Neuronal stem cell (in vitro differentiated cells): ENCODE measurements at regions not wholly inside any gene's neighbourhood (a gene's known extent, or its start where the extent isn't known, plus 50 kb on each side); places are given as distances from the start of the nearest gene placed in this dataset.

Source experiments
- DNase-seq: peaks from one replicate; pipeline ENCODE4 v3.0.0-alpha.2; 2013; ENCODE audit warnings: low spot score
- H2AFZ ChIP-seq: one replicate; pipeline ENCODE4 v1.6.1; 2013; ENCODE audit warnings: mild to moderate bottlenecking, low read length, inconsistent platforms
- H2AK5ac ChIP-seq: 2 replicates; pipeline ENCODE4 v1.6.1; 2013; ENCODE audit warnings: low read depth, mild to moderate bottlenecking, inconsistent platforms, low read length, moderate library complexity, mixed read lengths
- H2BK120ac ChIP-seq: 2 replicates; pipeline ENCODE4 v1.6.1; 2013; ENCODE audit warnings: low read depth, mild to moderate bottlenecking, inconsistent platforms, low read length, moderate library complexity, mixed read lengths
- H2BK12ac ChIP-seq: one replicate; pipeline ENCODE4 v1.6.1; 2013; ENCODE audit warnings: low read length, inconsistent platforms
- H2BK15ac ChIP-seq: 2 replicates; pipeline ENCODE4 v1.6.1; 2013; ENCODE audit warnings: mild to moderate bottlenecking, low read length, inconsistent platforms, mixed read lengths
- H2BK5ac ChIP-seq: one replicate; pipeline ENCODE4 v1.6.1; 2013; ENCODE audit warnings: inconsistent platforms, mild to moderate bottlenecking, low read length, moderate library complexity
- H3K14ac ChIP-seq: one replicate; pipeline ENCODE4 v1.6.1; 2013; ENCODE audit warnings: low read length, inconsistent platforms
- H3K18ac ChIP-seq: 2 replicates; pipeline ENCODE4 v1.6.1; 2013; ENCODE audit warnings: low read length, inconsistent platforms
- H3K23ac ChIP-seq: 2 replicates; pipeline ENCODE4 v1.6.1; 2013; ENCODE audit warnings: low read depth, mild to moderate bottlenecking, mixed read lengths, low read length, inconsistent platforms; ENCODE audit not compliant: poor library complexity
- H3K27ac ChIP-seq: replicated peaks from 3 replicates; pipeline ENCODE4 v1.5.1; 2013; ENCODE audit warnings: low read length, inconsistent platforms
- H3K27me3 ChIP-seq, 3 experiments: 2 replicates each; pipeline ENCODE4 v1.6.1; 2013; ENCODE audit warnings: low read length in 3 of 3, mild to moderate bottlenecking in 2 of 3, inconsistent platforms in 1 of 3, low read depth in 1 of 3, mixed read lengths in 1 of 3, moderate library complexity in 1 of 3; ENCODE audit not compliant: control insufficient read depth in 3 of 3, insufficient read depth in 3 of 3
- H3K36me3 ChIP-seq, 2 donors: replicated peaks in 1 of 2; 2 replicates each; pipeline ENCODE4 v1.6.1; 2013; ENCODE audit warnings: low read length in 2 of 2; ENCODE audit not compliant: control insufficient read depth in 2 of 2, insufficient read depth in 2 of 2
- H3K4ac ChIP-seq: 2 replicates; pipeline ENCODE4 v1.6.1; 2013; ENCODE audit warnings: inconsistent platforms, mild to moderate bottlenecking, low read length, moderate library complexity
- H3K4me1 ChIP-seq, 2 donors: 1 replicate in 1 of 2; 2 replicates in 1 of 2; pipeline ENCODE4 v1.6.1; 2013; ENCODE audit warnings: low read length in 2 of 2, low read depth in 1 of 2; ENCODE audit not compliant: control insufficient read depth in 2 of 2, insufficient read depth in 1 of 2
- H3K4me2 ChIP-seq: one replicate; pipeline ENCODE4 v1.6.1; 2013; ENCODE audit warnings: mild to moderate bottlenecking, low read length, inconsistent platforms; ENCODE audit not compliant: insufficient read depth, poor library complexity, severe bottlenecking
- H3K4me3 ChIP-seq, 2 donors: 2 replicates each; pipeline ENCODE4 v1.5.1; 2013; ENCODE audit warnings: low read length in 2 of 2, mild to moderate bottlenecking in 2 of 2, inconsistent platforms in 1 of 2, moderate library complexity in 1 of 2
- H3K79me1 ChIP-seq: one replicate; pipeline ENCODE4 v1.6.1; 2013; ENCODE audit warnings: low read depth, mild to moderate bottlenecking, inconsistent platforms, low read length, moderate library complexity
- H3K9ac ChIP-seq: one replicate; pipeline ENCODE4 v1.6.1; 2013; ENCODE audit warnings: mild to moderate bottlenecking, low read depth, low read length, inconsistent platforms; ENCODE audit not compliant: poor library complexity
- H3K9me3 ChIP-seq, 2 donors: replicated peaks in 1 of 2; 2 replicates each; pipeline versions ENCODE3 to v1.6.1; 2013; ENCODE audit warnings: low read length in 2 of 2, mild to moderate bottlenecking in 2 of 2, inconsistent platforms in 1 of 2, low read depth in 1 of 2, mixed read lengths in 1 of 2, moderate library complexity in 1 of 2; ENCODE audit not compliant: control insufficient read depth in 2 of 2, insufficient read depth in 1 of 2
- H4K8ac ChIP-seq: one replicate; pipeline ENCODE4 v1.6.1; 2013; ENCODE audit warnings: low read depth, mild to moderate bottlenecking, inconsistent platforms, low read length, moderate library complexity
- H4K91ac ChIP-seq: one replicate; pipeline ENCODE4 v1.6.1; 2013; ENCODE audit warnings: low read length, low read depth, mild to moderate bottlenecking, inconsistent platforms; ENCODE audit not compliant: poor library complexity
- WGBS, 2 donors: extraction: QIAGEN DNeasy Blood & Tissue Kit; methylation state at CpG; one replicate each; pipeline ENCODE4 v1.1.7; 2013; ENCODE audit warnings: missing lambda C conversion rate in 2 of 2, mixed read lengths in 1 of 2; ENCODE audit not compliant: insufficient read length in 2 of 2, insufficient replicate concordance in 1 of 2; ENCODE audit errors: extremely low coverage in 2 of 2; 5-methylcytosine and 5-hydroxymethylcytosine counted together

- whole genome bisulfite sequencing, 2 donors: no CpG with 5 or more reads among the region's 2 CpGs
- no peak for DNase-seq
- H2BK12ac ChIP-seq: no peak overlapping the region
- no peak overlapping the region for H2BK5ac ChIP-seq
- H2BK120ac ChIP-seq: no peak overlapping the region
- no peaks in the 10 kb centered on the region for H3K79me1 ChIP-seq
- no peak overlapping the region for H3K27ac ChIP-seq
- no peaks in the 10 kb centered on the region for H3K27me3 ChIP-seq
- no peaks in the 10 kb centered on the region for H3K9me3 ChIP-seq
- no peak overlapping the region for H2AK5ac ChIP-seq
- H3K36me3 ChIP-seq: no peaks in the 10 kb centered on the region
- H4K91ac ChIP-seq: no peak overlapping the region
- H4K8ac ChIP-seq: no peak overlapping the region
- peaks cover 0 to 11% of the 10 kb centered on the region in 2 donors for H3K4me1 ChIP-seq
- no peak overlapping the region for H3K9ac ChIP-seq
- no peak overlapping the region for H3K14ac ChIP-seq
- no peak overlapping the region for H3K4ac ChIP-seq
- no peak overlapping the region for H3K18ac ChIP-seq
- H2BK15ac ChIP-seq: no peak overlapping the region
- no peak overlapping the region for H3K4me3 ChIP-seq
- no peak overlapping the region for H2AFZ ChIP-seq
- no peak overlapping the region for H3K23ac ChIP-seq
- H3K4me2 ChIP-seq: no peak overlapping the region
These were observed 139.4 kb downstream of the BMS1 start for GRCh38 chr10:42921951-42922350.

GRCh38 chr10:42924484-42924883 is 141.9 kb downstream of the BMS1 start:
- no CpG with 5 or more reads among the region's 5 CpGs for WGBS, 2 donors
- DNase-seq: peak; percentile 27
- H2AK5ac ChIP-seq: no peak overlapping the region

GRCh38 chr10:42926843-42927242 is 144.2 kb downstream of the BMS1 start:
- Histone ChIP-seq H3K23ac (no peak overlapping the region), H3K9me3 (no peaks in the 10 kb centered on the region), H3K18ac (no peak overlapping the region), H2AFZ (no peak overlapping the region), H2AK5ac (no peak overlapping the region), H3K4ac (no peak overlapping the region), H3K4me2 (no peak overlapping the region), H2BK15ac (no peak overlapping the region), H3K79me1 (peaks cover 2% of the 10 kb centered on the region), H3K27ac (no peak overlapping the region), H4K91ac (no peak overlapping the region), H3K9ac (no peak overlapping the region), H2BK120ac (no peak overlapping the region), H3K27me3 (peaks cover 0 to 11% (median 0%) of the 10 kb centered on the region in 3 experiments), H3K4me3 (no peak overlapping the region), H3K4me1 (peaks cover 0 to 16% of the 10 kb centered on the region in 2 donors), H3K14ac (peak overlapping the region; percentile 21), H2BK12ac (no peak overlapping the region), H2BK5ac (no peak overlapping the region), H4K8ac (no peak overlapping the region), H3K36me3 (no peaks in the 10 kb centered on the region)
- no CpG with 5 or more reads among the region's 6 CpGs for WGBS, 2 donors
- DNase-seq: peak; percentile 45

More at GRCh38 chr10:42924484-42924883, 141.9 kb downstream of the BMS1 start:
- no peak overlapping the region for H3K4me3 ChIP-seq
- no peak overlapping the region for H4K8ac ChIP-seq
- H2BK15ac ChIP-seq: no peak overlapping the region
- H3K36me3 ChIP-seq: no peaks in the 10 kb centered on the region
- no peak overlapping the region for H2BK5ac ChIP-seq
- no peaks in the 10 kb centered on the region for H3K9me3 ChIP-seq
- H3K27me3 ChIP-seq: peaks cover 0 to 3% (median 0%) of the 10 kb centered on the region in 3 experiments
- H3K27ac ChIP-seq: no peak overlapping the region
- H3K14ac ChIP-seq: no peak overlapping the region
- H3K9ac ChIP-seq: no peak overlapping the region
- no peak overlapping the region for H2BK120ac ChIP-seq
- no peak overlapping the region for H4K91ac ChIP-seq
- no peak overlapping the region for H2AFZ ChIP-seq
- no peak overlapping the region for H3K4me2 ChIP-seq
- no peak overlapping the region for H3K4ac ChIP-seq
- no peaks in the 10 kb centered on the region for H3K79me1 ChIP-seq
- no peak overlapping the region for H2BK12ac ChIP-seq
- peaks cover 0 to 16% of the 10 kb centered on the region in 2 donors for H3K4me1 ChIP-seq
- H3K18ac ChIP-seq: no peak overlapping the region
- no peak overlapping the region for H3K23ac ChIP-seq

GRCh38 chr10:42928064-42928463 is 145.5 kb downstream of the BMS1 start:
- Histone ChIP-seq H2AFZ (no peak overlapping the region), H3K18ac (peak overlapping the region; percentile 52), H3K4me2 (no peak overlapping the region), H2BK5ac (no peak overlapping the region), H3K4me3 (no peak overlapping the region), H3K9me3 (no peaks in the 10 kb centered on the region), H3K23ac (no peak overlapping the region), H3K9ac (no peak overlapping the region), H3K27me3 (peaks cover 0 to 22% (median 3%) of the 10 kb centered on the region in 3 experiments), H3K4ac (no peak overlapping the region), H2BK120ac (peak overlapping the region; percentile 42), H2BK15ac (peak overlapping the region; percentile 45), H3K36me3 (no peaks in the 10 kb centered on the region), H4K8ac (no peak overlapping the region), H3K4me1 (peaks cover 0 to 19% of the 10 kb centered on the region in 2 donors), H4K91ac (peak overlapping the region; percentile 89), H3K27ac (no peak overlapping the region), H2AK5ac (no peak overlapping the region), H3K14ac (peak overlapping the region; percentile 27), H3K79me1 (peaks cover 2% of the 10 kb centered on the region), H2BK12ac (no peak overlapping the region)
- no CpG with 5 or more reads among the region's 9 CpGs for WGBS, 2 donors
- no peak for DNase-seq
